KBM-7 (cell line): ENCODE measurements at regions not wholly inside any gene's neighbourhood (a gene's known extent, or its start where the extent isn't known, plus 50 kb on each side); places are given as distances from the start of the nearest gene placed in this dataset.
"Not testable (repeated sequence)": the region's sequence is repeated elsewhere in the genome, so short reads cannot be mapped to it uniquely, and the experiment has no call there.

Experiments
- DNase-seq: peaks from one replicate; pipeline ENCODE4 v3.0.0-alpha.2; 2015
- in situ Hi-C: fragments of 300-500 bp; cut with MboI; formaldehyde crosslinking; loops from 2 replicates; pipeline ENCODE4 v1.14.3; 2020; ENCODE audit warnings: low sequenced_read_pairs, low pct_unique_long_range_greater_than_20kb, mixed read lengths

- DNase-seq, in situ Hi-C loops: not testable (repeated sequence)
These were observed 113.4 kb upstream of the DUSP22 start for GRCh38 chr6:178929-179328.

DNA sequence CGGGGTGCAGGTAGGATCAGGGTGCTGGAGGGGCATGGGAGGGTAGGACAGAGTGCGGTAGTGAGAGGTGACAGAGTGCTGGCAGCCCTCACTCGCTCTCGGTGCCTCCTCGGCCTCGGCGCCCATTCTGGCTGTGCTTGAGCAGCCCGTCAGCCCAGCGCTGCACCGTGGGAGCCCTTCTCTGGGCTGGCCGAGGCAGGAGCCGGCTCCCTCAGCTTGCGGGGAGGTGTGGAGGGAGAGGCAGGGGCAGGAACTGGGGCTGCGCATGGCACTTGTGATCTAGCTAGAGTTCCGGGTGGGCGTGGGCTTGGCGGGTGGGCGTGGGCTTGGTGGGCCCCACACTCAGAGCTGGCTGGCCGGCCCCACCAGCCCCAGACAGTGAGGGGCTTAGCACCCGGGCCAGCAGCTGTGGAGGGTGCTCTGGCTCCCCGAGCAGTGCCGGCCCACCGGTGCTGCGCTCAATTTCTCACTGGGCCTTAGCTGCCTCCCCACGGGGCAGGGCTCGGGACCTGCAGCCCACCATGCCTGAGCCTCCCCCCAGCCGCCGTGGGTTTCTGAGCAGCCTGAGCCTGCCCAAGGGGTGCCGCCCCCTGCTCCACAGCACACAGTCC is 112.8 kb upstream of the DUSP22 start:
- no peak for DNase-seq
- in situ Hi-C loops = no loop called here

- DNase-seq, in situ Hi-C loops: not testable (repeated sequence)
These were observed 112.1 kb upstream of the DUSP22 start for GRCh38 chr6:180091-180694.

- no peak for DNase-seq
- in situ Hi-C loops = no loop called here
These were observed 111.1 kb upstream of the DUSP22 start for GRCh38 chr6:181049-181654.

DNA sequence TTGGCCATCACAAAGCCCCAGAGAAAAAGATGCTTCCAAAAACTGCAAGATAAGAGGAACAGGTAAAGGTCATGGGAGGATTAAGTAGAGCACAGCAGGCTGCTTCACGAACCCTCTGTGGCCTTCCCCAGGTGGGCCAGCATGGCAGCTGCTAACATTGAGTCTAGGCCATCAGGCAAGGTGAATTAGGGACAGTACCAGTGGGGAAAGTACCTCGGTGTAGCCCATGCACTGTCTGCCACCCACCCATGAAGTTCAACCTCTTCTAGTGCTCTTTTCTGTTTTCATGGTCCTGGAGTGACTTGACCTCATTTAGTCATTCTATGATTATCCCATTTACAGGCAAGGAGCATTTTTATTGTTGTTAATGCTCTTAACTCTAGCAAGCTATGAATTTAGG is 108.6 kb upstream of the DUSP22 start:
- in situ Hi-C loops = no loop called here
- no peak for DNase-seq

- in situ Hi-C loops = no loop called here
- DNase-seq = no peak
These were observed 108.1 kb upstream of the DUSP22 start for GRCh38 chr6:184161-184700.

DNA sequence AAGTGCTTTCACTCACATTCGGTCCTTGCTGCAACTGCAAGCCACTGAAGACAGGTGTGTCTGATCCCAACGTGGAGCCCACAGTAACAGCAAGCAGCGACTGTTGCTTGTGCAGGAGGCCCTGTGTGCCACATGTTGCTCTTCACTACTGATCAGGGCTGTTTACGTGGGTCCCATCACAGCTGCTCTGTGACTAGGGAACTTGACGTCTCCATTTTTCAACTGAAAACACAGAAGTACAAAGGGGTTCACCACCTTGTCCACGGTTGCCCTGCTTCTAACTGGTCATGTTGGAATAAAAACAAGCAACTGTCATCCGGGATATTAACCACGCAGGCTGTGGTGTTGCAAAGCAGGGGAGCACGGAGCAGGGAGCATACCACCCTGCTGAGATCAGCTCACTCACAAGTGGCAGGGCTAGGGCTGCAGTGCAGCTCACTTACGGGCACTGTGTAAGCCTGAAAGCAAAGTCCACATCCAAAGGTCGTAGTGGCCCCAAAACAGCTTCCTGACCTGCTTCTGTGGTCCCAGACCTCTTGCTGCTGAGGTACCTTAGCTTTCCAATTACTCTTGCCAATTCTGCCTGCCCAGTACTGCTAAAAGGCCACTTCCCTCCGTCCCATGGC is 105.8 kb upstream of the DUSP22 start:
- in situ Hi-C loops = no loop called here
- DNase-seq = no peak

- in situ Hi-C loops = no loop called here
- DNase-seq = no peak
These were observed 105.0 kb upstream of the DUSP22 start for GRCh38 chr6:187210-187861.

DNA sequence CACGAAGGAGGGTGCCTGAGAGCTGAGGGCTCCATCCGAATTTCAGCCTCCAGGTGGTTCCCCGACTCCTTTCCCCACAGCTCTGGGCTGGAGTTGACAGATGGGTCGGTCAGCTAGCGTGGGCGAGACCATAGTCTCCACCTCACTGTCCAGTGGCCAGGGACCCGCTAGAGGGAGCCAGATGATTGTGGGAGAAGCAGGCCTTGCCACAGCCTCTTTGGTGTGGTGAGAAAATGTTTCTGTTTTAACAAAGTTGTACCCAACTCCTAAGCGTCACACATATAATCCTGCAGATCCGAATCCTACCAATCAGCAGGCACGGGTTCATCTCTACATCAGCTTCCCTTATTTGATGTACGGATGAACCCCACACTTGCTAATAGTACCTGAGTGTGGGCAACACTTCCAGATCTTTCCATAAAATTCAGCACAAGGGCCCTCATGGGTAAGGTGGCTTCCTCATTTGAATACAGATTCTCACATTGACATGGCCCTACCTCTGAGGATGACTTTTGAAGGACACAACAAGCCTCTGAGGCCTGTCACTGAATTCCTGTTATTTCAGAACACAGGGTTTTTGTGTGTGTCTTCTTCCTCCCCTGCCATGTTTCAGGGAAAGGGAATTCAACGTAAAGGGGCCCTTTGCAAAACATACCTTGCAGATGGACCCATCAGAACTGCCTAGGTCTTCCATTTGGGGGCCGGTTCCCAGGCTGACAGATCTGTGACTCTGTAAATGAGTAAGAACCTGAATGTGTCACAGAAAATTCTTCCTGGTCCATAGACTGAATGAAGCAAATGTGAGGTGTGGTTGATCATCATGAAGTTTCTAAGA is 103.2 kb upstream of the DUSP22 start:
- in situ Hi-C loops = no loop called here
- DNase-seq = peak; percentile 90

GRCh38 chr6:189676-190075 is 102.6 kb upstream of the DUSP22 start:
- no peak for DNase-seq
- in situ Hi-C loops = no loop called here

GRCh38 chr6:190596-191395 is 101.5 kb upstream of the DUSP22 start:
- DNase-seq = peak; percentile 49
- in situ Hi-C loops = no loop called here

DNA sequence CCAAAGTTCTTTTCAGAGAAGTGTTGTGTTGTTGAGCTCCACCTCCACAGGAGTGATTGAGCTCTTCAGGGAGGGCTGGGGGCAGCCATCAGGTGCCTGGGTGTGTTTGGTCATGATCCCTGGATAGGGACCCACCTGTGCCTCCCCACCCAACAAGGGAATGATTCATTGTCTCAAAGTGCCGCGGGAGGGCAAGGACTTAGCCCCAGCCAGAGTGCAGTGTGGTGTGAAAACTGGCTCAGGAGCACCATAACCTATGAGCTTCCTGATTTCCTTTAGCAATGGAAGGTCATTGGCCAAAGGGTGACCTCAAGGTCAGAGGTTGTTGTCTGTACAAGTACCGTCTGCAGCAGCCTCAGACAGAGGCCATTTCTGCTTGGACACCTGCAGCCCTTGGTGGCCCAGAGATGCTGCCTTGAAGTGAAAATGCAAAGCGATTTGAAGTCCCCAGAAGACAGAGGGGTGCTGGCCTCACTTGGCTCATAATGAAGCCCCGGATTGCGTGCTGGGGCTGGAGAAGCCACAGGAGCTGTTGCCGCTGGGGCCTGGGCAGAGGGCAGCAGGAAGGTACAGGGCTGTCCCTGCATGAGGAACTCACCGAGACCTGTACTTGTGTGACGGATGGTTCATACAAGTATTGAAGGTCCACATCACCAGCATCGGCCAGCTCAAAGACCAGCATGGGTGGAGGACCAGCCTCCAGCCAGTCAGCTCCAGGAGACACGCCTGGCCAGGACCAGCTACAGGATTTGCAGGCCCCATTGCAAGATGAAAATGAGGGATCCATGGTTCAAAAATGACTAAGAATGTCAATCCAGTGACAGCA is 100.6 kb upstream of the DUSP22 start:
- DNase-seq = no peak
- in situ Hi-C loops = no loop called here

DNA sequence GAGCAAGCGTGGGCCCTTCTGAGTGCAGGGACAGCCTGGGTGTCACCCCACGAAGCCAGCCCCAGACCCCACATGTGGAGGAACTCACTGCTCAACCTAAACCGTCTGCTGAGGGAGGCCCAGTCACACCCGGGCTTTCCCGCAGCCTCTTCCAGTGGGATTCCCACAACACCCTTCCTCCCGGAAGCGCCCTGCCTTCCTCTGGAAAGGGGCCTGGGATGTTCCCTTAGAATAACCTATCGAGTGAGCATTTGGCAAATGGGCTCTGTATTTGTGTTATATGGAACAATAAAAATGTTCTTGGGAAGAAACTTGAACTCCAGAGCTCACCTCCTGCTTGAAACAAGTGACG is 100.0 kb upstream of the DUSP22 start:
- in situ Hi-C loops = no loop called here
- no peak for DNase-seq

DNA sequence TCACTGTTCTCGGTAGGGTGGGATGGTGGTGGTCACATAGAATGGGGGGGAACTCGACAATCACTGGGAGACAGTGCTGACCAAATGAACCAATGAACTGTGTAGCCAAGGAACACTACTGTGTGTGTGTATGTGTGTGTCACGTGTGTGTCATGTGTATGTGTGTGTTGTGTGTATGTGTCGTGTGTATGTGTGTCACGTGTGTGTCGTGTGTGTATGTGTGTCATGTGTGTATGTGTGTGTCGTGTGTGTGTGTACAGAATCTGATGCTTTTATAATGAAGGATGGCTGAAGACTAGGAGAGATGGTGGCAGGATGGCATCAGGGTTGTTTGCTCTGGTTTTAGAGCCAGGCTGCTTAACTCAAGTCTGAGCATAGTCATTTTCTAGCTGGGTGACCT is 99.1 kb upstream of the DUSP22 start:
- no peak for DNase-seq
- in situ Hi-C loops = no loop called here

DNA sequence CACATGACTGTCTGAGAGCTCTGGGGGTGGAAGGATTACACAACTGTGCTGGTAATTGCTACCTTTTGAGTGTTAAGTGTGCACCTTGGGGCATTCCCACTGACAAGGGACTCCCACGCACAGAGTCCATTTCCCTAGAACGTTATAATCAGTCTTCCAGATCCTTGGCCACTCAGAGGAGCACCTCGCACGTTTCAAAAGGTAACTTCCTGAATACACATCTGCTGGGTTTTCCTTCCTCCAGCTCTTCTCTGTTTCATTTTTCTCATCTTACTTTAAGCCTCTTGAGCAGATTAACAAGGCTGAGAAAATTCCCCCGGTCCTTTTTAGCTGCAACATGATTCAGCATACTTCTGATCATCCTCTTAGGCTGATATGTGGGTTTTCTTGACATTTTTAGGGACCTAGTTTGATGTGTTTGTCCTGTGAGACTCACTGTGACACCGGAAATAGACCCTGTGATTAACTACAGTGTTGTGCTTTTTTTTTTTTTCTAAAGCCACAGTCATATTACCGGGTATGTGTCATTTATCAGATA is 98.4 kb upstream of the DUSP22 start:
- DNase-seq = peak; percentile 54
- in situ Hi-C loops = no loop called here

DNA sequence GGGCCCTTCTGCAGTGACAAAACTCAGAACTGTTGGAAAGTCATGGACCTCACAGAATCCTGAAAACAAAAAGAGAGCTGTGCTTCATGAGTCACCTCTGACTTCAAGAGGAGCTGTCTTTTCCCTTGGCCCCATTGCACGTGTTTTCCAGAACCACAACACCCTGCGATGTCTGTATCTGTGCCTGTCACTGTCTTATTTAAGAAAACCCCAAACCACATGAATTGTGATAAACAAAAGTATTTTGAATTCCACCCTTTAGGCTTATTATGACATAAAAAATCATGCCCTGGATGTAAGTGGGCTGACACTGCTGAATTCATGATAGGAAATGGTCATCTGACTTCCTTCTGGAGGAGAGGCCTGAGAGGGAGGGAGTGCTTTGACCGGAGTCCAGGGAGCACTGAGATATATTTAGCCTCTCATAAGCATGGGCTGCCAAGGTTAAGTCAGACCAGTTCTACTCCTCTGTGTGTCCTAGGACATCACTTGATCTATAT is 96.4 kb upstream of the DUSP22 start:
- in situ Hi-C loops = no loop called here
- no peak for DNase-seq

DNA sequence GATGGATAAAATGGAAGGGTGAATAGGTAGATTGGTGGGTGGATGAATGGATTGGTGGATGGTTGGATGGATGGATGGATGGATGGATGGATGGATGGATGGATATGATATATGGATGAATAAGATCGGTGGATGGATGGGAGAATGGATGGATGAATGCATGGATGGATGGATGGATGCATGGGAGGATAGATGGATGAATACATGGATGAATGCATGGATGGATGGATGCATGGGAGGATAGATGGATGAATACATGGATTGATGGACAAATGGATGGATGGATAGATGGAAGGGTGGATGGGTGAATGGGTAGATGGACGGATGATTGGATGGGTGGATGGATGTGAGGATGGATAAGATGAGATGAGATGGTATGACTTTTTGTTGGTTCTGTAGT is 95.7 kb upstream of the DUSP22 start:
- in situ Hi-C loops = no loop called here

More for the DNA sequence above, 95.7 kb upstream of the DUSP22 start:
- no peak for DNase-seq
